K562 (cell line): ENCODE measurements at regions not wholly inside any gene's neighbourhood (a gene's known extent, or its start where the extent isn't known, plus 50 kb on each side); places are given as distances from the start of the nearest gene placed in this dataset.
"Not testable (repeated sequence)": the region's sequence is repeated elsewhere in the genome, so short reads cannot be mapped to it uniquely, and the experiment has no call there.

ENCODE experiments used
- ELF1 ChIP-seq: fragments of 200-800 bp; sonication (Bioruptor generic); IDR thresholded peaks from 2 replicates; pipeline ENCODE4 v1.6.1; 2016; ENCODE audit warnings: missing genetic modification characterization, missing compliant biosample characterization
- REST ChIP-seq, 2 experiments: fragments of 450-650 bp; formaldehyde crosslinking in 1 of 2; IDR thresholded peaks; 2 replicates each; pipeline versions ENCODE4 v1.4.0 to v1.6.1; 2014 to 2020; ENCODE audit warnings: mild to moderate bottlenecking in 2 of 2, borderline replicate concordance in 1 of 2, low read depth in 1 of 2
- TCF7 ChIP-seq: sonication (generic); IDR thresholded peaks from 2 replicates; pipeline ENCODE4 v1.6.1; 2016; ENCODE audit warnings: antibody characterized with exemption, borderline replicate concordance
- ZNF239 ChIP-seq: fragments of 250-450 bp; sonication (Bioruptor Pico); IDR thresholded peaks from 2 replicates; pipeline ENCODE4 v1.4.0; 2020; ENCODE audit warnings: mild to moderate bottlenecking
- ZNF316 ChIP-seq: fragments of 450-650 bp; IDR thresholded peaks from 2 replicates; pipeline ENCODE4 v1.6.1; 2016
- TF ChIP-seq, protein P1 (sequence below), 2 experiments: fragments of 450-650 bp in 1 of 2; sonication (generic) in 1 of 2; formaldehyde crosslinking; conservative IDR thresholded peaks; 2 replicates each; pipeline versions ENCODE4 v1.4.0 to v1.8.1; 2020 to 2022; ENCODE audit warnings: mild to moderate bottlenecking in 1 of 2, missing genetic modification reagents in 1 of 2
- TF ChIP-seq, protein P2 (sequence below), 3 experiments: IDR thresholded peaks in 2 of 3; conservative IDR thresholded peaks in 1 of 3; 2 replicates each; pipeline ENCODE4 v1.5.1; 2011 to 2012; ENCODE audit warnings: low read length in 3 of 3, mild to moderate bottlenecking in 3 of 3, control low read depth in 2 of 3, improper control_type of control experiment in 1 of 3, inconsistent platforms in 1 of 3, low read depth in 1 of 3, mixed read lengths in 1 of 3, moderate library complexity in 1 of 3; ENCODE audit not compliant: insufficient read depth in 2 of 3
- TF ChIP-seq, protein P3 (sequence below): fragments of 450-650 bp; IDR thresholded peaks from 2 replicates; pipeline ENCODE4 v1.6.1; 2014; ENCODE audit warnings: low read depth, mild to moderate bottlenecking, moderate library complexity, borderline replicate concordance

GRCh38 chr5:21547656-21548055 lies 1305.5 kb downstream of the CDH12 start:
- TF ChIP-seq, protein P1, sequence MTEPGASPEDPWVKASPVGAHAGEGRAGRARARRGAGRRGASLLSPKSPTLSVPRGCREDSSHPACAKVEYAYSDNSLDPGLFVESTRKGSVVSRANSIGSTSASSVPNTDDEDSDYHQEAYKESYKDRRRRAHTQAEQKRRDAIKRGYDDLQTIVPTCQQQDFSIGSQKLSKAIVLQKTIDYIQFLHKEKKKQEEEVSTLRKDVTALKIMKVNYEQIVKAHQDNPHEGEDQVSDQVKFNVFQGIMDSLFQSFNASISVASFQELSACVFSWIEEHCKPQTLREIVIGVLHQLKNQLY (CRISPR knock-in tag; conservative IDR thresholded peaks at IDR 0.05), result not testable (repeated sequence)
- TF ChIP-seq, protein P2, sequence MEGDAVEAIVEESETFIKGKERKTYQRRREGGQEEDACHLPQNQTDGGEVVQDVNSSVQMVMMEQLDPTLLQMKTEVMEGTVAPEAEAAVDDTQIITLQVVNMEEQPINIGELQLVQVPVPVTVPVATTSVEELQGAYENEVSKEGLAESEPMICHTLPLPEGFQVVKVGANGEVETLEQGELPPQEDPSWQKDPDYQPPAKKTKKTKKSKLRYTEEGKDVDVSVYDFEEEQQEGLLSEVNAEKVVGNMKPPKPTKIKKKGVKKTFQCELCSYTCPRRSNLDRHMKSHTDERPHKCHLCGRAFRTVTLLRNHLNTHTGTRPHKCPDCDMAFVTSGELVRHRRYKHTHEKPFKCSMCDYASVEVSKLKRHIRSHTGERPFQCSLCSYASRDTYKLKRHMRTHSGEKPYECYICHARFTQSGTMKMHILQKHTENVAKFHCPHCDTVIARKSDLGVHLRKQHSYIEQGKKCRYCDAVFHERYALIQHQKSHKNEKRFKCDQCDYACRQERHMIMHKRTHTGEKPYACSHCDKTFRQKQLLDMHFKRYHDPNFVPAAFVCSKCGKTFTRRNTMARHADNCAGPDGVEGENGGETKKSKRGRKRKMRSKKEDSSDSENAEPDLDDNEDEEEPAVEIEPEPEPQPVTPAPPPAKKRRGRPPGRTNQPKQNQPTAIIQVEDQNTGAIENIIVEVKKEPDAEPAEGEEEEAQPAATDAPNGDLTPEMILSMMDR (IDR thresholded peaks at IDR 0.05 in 2 of 3, conservative IDR thresholded peaks at IDR 0.05 in 1 of 3; ENCODE audit: insufficient read depth in 2 of 3, low read depth in 1 of 3, low read length in 3 of 3), result not testable (repeated sequence)
- TF ChIP-seq REST (IDR thresholded peaks at IDR 0.05; ENCODE audit: borderline replicate concordance); REST (CRISPR knock-in tag; IDR thresholded peaks at IDR 0.05; ENCODE audit: low read depth); ELF1; TCF7; ZNF316; ZNF239 (CRISPR knock-in tag): not testable (repeated sequence)
- TF ChIP-seq, protein P3, sequence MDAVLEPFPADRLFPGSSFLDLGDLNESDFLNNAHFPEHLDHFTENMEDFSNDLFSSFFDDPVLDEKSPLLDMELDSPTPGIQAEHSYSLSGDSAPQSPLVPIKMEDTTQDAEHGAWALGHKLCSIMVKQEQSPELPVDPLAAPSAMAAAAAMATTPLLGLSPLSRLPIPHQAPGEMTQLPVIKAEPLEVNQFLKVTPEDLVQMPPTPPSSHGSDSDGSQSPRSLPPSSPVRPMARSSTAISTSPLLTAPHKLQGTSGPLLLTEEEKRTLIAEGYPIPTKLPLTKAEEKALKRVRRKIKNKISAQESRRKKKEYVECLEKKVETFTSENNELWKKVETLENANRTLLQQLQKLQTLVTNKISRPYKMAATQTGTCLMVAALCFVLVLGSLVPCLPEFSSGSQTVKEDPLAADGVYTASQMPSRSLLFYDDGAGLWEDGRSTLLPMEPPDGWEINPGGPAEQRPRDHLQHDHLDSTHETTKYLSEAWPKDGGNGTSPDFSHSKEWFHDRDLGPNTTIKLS, result not testable (repeated sequence)
